NCI-H460 (cell line): ENCODE measurements at regions not wholly inside any gene's neighbourhood (a gene's known extent, or its start where the extent isn't known, plus 50 kb on each side); places are given as distances from the start of the nearest gene placed in this dataset.

Source experiments
- DNase-seq: peaks from one replicate; pipeline ENCODE4 v3.0.0-alpha.2; 2016; ENCODE audit warnings: low read depth; ENCODE audit errors: extremely low read depth

GRCh38 chr12:88802096-88802706, 221.9 kb upstream of the KITLG start:
- DNase-seq: no peak

- no peak for DNase-seq
Measured at GRCh38 chr12:88801227-88802095, 221.2 kb upstream of the KITLG start.

DNA sequence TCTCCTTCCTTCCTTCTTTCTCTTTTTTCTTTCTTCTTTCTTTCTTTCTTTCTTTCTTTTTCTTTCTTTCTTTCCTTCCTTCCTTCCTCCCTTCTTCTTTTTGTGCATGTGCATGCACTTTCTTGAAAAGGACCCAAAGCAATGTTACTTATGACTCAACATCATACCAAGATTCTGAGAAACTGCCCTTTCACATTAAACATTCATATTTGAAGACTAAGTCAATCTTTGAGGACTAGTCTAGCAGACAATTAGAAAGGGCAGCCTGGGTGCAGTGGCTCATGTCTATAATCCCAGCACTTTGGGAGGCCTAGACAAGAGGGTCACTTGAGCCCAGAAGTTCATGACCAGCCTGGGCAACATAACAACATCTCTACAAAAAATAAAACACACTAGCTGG, 212.8 kb upstream of the KITLG start:
- no peak for DNase-seq

DNA sequence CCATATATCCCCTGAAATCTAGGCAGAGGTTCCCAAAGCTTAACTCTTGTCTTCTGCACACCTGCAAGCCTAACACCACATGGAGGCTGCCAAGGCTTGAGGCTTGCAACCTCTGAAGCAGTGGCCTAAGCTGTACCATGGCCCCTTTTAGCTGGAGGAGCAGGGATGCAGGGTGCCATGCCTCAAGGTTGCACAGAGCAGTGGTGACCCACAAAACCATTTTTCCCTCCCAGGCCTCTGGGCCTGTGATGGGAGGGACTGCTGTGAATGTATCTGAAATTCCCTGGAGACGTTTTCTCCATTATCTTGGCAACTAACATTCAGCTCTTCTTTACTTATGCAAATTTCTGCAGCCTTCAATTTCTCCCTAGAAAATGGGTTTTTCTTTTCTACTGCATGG, 210.0 kb upstream of the KITLG start:
- no peak for DNase-seq

DNA sequence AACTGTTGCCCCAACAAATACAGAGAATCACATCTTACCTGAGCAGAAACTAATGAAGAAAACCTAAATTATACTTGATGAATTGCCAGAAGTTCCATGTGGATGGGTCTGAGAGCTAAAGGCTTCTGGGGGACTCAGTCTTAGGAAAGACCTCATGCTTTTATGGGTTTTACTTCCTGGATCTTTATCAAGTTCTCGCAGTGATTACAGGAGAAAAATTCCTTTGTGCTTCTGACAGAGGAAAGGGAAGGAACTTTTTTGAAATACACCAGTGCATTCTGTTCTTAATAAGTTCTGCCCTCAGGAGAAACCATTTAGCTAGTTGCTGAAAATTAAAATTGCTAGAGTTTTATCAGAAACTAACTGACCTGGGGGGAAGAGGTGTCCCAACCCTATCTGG, 203.9 kb upstream of the KITLG start:
- no peak for DNase-seq

DNA sequence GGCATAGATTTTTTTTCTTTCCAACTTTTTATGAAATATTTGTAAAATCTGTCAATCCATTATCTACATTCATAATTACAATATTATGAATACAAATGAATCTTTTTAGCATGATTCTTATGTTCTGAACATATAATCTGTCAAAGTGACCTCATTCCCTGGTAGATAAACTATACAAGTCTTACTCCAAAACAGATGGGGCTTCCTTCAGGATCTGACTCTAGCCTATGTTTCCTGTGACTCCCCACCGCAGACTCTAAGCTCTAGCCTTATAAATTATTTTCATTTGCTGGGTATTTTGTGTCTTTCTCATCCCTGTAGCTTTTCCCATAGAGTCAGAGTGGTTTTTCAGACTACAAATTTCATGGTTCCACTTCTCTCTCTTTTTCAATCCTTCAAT, 202.1 kb upstream of the KITLG start:
- DNase-seq: no peak

- DNase-seq: no peak
Measured at GRCh38 chr12:88781909-88782308, 201.6 kb upstream of the KITLG start.

GRCh38 chr12:88778064-88778463, 197.8 kb upstream of the KITLG start:
- no peak for DNase-seq

- DNase-seq: no peak
Measured at GRCh38 chr12:88775742-88776151, 195.5 kb upstream of the KITLG start.

- DNase-seq: no peak
Measured at GRCh38 chr12:88767699-88768098, 187.4 kb upstream of the KITLG start.

DNA sequence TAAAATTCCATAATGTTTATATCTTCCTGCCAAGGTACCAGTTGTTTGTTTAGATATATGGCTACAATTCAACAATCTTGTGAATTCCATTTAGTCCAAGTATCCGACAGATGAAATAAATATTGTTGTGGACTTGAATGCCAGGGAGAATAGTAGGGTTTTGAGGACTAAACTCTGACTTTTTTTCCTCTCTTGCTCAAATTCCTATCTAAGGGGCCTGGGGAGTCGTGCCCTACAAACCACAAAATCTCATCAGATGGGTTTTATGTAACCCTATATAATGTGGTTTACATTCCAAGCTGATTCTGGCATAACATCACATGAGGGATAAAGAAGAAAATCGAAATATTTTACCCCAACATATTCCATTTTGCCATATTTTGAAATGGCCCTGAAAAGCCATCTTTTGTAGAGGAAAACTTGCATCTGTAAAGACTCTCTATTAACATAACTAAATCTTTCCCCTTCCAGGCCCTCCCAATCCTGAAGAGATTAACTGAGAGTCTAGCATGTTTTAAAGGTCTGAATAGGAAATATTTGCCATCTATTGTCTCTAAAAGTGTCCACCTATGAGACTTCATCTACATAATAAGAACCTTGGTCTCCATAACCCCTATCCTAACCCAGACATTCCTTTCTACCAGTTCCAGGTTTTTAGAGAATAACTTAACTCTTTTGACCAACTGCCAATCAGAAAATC, 184.7 kb upstream of the KITLG start:
- DNase-seq: no peak

DNA sequence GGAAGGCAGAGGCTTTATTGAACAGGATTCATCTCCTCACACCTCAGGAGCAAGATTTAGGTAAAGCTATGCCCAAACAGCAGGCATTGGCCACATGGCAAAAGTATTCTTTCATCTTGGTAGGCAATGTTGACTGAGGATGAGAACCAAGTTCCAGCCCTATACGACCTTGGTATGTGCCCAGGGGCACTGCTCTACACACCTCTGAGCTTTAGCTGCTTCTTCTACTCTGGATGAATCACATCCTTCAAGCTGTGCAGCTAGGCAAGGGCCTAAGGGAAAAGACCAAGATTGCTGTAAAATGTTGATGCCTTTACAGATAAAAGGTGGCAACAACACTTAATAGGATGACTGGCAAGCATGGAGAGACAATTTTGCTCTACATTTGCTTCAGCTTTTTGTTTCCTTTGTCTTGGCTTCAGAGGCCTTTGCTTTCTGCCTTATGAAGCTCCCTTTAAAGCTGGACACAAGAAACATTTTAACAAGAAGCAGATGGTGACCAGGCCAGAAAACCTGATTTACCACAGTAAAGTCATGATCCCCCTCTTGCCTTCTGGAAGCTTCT, 183.3 kb upstream of the KITLG start:
- no peak for DNase-seq

- DNase-seq: no peak
Measured at GRCh38 chr12:88758176-88758575, 177.9 kb upstream of the KITLG start.

DNA sequence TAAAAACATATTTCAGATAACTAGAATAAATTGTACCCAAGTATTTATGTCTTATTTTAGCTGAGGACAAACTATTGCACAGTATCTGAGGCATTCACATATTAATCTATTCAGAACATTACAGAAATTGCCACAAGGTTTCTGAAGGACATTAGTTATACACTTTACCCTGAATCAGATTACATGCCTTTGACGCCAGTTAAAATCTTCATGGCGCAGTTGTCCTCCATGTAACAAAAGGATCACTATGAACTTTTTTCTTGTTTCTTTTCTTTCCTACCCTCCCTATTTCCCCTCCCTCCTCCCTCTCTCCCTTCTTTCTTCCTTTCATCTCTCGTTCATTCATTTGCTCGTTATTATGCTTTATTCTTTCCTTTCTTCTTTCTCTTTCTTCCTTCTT, 176.6 kb upstream of the KITLG start:
- DNase-seq: no peak

- no peak for DNase-seq
Measured at GRCh38 chr12:88756153-88756552, 175.9 kb upstream of the KITLG start.

DNA sequence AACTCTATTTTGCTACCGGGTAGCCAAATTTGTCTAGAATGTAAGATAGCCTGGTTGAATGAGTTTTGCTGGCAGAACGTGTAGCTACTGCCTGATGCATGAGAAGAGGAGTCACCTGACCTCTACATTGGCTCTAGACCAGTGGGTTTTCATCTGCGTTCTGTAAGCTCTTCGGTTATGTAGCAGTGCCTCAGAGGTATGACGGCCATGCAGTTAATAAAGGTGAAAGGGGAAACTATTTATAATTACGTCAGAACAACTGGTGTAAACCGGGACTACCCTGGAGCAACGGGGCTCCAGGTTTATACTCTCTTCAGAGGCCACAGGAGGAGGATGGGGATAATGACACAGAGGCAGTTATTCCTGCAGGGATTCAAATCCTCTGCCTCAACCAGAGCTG, 173.4 kb upstream of the KITLG start:
- DNase-seq: no peak

DNA sequence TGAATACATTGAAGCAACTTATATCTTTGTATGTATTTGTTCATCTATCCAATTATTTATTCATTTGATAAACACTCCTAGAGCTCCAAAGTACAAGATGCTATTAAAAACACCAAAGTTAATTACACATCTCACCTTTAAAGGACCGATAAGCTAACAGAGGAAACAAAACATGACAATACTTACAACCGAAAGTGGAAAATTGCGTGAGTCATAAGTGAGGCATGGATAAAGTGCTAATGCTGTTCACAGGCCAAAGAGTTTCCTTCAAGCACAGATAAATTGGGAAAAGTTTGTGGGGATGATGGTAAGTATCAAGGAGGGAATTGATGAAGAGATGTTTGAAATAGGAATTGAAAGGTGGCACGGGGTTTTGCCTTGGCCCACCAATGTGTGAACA, 172.8 kb upstream of the KITLG start:
- DNase-seq: no peak

DNA sequence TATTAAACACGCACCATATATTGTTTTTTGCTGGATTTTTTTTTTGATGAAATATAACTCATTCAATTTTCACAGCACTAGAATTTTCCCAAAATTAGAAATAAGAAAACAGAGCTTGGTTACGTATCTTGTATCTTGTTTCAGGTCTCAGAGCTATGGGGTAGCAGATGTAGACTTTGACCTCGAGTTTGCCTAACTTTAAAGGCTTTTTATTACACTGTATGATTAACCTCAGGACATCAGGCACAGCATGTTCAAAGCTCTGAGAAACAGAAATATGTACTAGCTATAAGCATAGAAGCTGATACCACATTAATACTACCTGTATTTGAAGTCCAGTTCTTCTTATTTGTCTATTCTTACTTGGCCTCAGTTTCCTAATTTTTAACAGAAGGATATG, 171.9 kb upstream of the KITLG start:
- DNase-seq: no peak

DNA sequence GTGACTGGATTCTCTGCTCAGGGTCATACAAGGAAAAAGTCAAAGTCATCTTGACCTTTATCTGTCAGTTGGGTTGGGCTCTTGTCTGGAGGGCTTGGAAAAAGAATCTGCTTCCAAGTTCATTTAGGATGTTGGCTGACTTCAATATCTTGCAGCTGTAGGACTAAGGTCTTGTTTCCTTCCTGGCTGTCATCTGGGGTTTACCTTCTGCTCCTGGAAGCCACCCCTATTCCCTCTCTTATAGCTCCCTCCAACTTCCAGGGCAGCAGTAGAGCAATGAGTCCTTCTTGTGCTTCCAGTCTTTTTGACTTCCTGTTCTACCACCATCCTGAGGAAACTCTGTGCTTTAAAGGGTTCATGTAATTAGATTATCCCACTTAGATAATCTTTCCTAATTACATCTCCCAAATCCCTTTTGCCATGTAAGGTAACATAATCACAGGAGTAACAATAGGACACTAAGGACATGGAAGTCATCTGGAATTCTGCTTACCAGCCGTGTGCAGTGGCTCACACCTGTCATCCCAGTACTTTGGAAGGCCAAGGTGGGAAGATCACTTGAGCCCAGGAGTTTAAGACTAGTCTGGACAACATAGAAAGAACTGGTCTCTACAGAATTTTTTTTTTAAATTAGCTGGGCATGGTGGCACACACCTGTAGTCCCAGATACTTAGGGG, 170.7 kb upstream of the KITLG start:
- no peak for DNase-seq

- DNase-seq: no peak
Measured at GRCh38 chr12:88746386-88746785, 166.1 kb upstream of the KITLG start.
